HEK293 (cell line): ENCODE measurements at regions not wholly inside any gene's neighbourhood (a gene's known extent, or its start where the extent isn't known, plus 50 kb on each side); places are given as distances from the start of the nearest gene placed in this dataset.

ENCODE experiments used
- CTCF ChIA-PET: fragments of 350-600 bp; formaldehyde crosslinking; extraction: SDS; loops from one replicate; lab custom pipeline; 2021; ENCODE audit warnings: antibody characterized with exemption; lab: Yijun Ruan, JAX
- POLR2A ChIA-PET: fragments of 300-600 bp; formaldehyde crosslinking; extraction: SDS; loops from one replicate; lab custom pipeline; 2020; ENCODE audit warnings: antibody characterized with exemption, inconsistent platforms; lab: Yijun Ruan, JAX
- H3K27ac ChIP-seq: fragments of 200-500 bp; sonication (Bioruptor generic); 2 replicates; pipeline ENCODE4 v1.5.1; 2014; ENCODE audit warnings: low read depth, low read length, control low read depth, inconsistent platforms; ENCODE audit errors: extremely low read depth
- H3K36me3 ChIP-seq, 2 experiments: fragments of 200-500 bp in 1 of 2; sonication (Bioruptor generic) in 1 of 2; 1 replicate in 1 of 2; 2 replicates in 1 of 2; pipeline ENCODE4 v1.5.1; 2014 to 2017; ENCODE audit warnings: inconsistent platforms in 2 of 2, low read length in 2 of 2; ENCODE audit not compliant: control insufficient read depth in 2 of 2, insufficient read depth in 1 of 2
- H3K4me1 ChIP-seq: fragments of 200-500 bp; sonication (Bioruptor generic); 2 replicates; pipeline ENCODE4 v1.5.1; 2014; ENCODE audit warnings: mild to moderate bottlenecking, low read length, inconsistent platforms; ENCODE audit not compliant: control insufficient read depth, insufficient read depth
- H3K4me3 ChIP-seq: 2 replicates; pipeline ENCODE4 v1.5.1; 2011; ENCODE audit warnings: low read depth, mild to moderate bottlenecking, control low read depth, low read length, moderate library complexity
- H3K9me3 ChIP-seq: fragments of 200-500 bp; sonication (Bioruptor generic); 2 replicates; pipeline ENCODE4 v1.5.1; 2014; ENCODE audit warnings: low read depth, low read length, inconsistent platforms; ENCODE audit not compliant: control insufficient read depth, insufficient read depth
- BCL11A ChIP-seq: fragments of 450-650 bp; formaldehyde crosslinking; IDR thresholded peaks from 2 replicates; pipeline ENCODE4 v1.5.1; 2016; ENCODE audit warnings: low read depth, missing biosample characterization, missing genetic modification characterization
- BCL11B ChIP-seq: fragments of 450-650 bp; formaldehyde crosslinking; IDR thresholded peaks from 2 replicates; pipeline ENCODE4 v1.5.1; 2016; ENCODE audit warnings: low read depth, missing biosample characterization, missing genetic modification characterization
- GLI2 ChIP-seq: fragments of 450-650 bp; formaldehyde crosslinking; IDR thresholded peaks from 2 replicates; pipeline ENCODE4; 2017; ENCODE audit warnings: missing biosample characterization, missing genetic modification characterization, low read depth, borderline replicate concordance
- PRDM1 ChIP-seq: fragments of 450-650 bp; formaldehyde crosslinking; IDR thresholded peaks from 2 replicates; pipeline ENCODE4; 2016; ENCODE audit warnings: missing biosample characterization, missing genetic modification characterization
- REST ChIP-seq: fragments of 450-650 bp; formaldehyde crosslinking; IDR thresholded peaks from 2 replicates; pipeline ENCODE4 v1.5.1; 2016; ENCODE audit warnings: missing biosample characterization, missing genetic modification characterization
- SALL2 ChIP-seq: fragments of 450-650 bp; formaldehyde crosslinking; IDR thresholded peaks from 2 replicates; pipeline ENCODE4 v1.5.0; 2017; ENCODE audit warnings: missing biosample characterization, mild to moderate bottlenecking, missing genetic modification characterization, borderline replicate concordance
- SETDB1 ChIP-seq: IDR thresholded peaks from one replicate; pipeline ENCODE4 v1.6.1; 2017; ENCODE audit warnings: mild to moderate bottlenecking, low read length, moderate library complexity, mixed read lengths; ENCODE audit not compliant: insufficient read length
- SP2 ChIP-seq: fragments of 450-650 bp; formaldehyde crosslinking; IDR thresholded peaks from 2 replicates; pipeline ENCODE4 v1.5.1; 2016; ENCODE audit warnings: missing biosample characterization, missing genetic modification characterization
- ZBTB6 ChIP-seq: fragments of 450-650 bp; formaldehyde crosslinking; IDR thresholded peaks from 2 replicates; pipeline ENCODE4 v1.5.1; 2017; ENCODE audit warnings: missing biosample characterization, missing genetic modification characterization
- ZNF132 ChIP-seq: fragments of 450-650 bp; formaldehyde crosslinking; IDR thresholded peaks from 2 replicates; pipeline ENCODE4 v1.5.1; 2017; ENCODE audit warnings: missing biosample characterization, missing genetic modification characterization, borderline replicate concordance
- ZNF155 ChIP-seq: fragments of 450-650 bp; formaldehyde crosslinking; IDR thresholded peaks from 2 replicates; pipeline ENCODE4 v1.5.1; 2016; ENCODE audit warnings: missing biosample characterization, missing genetic modification characterization
- ZNF16 ChIP-seq: fragments of 450-650 bp; formaldehyde crosslinking; IDR thresholded peaks from 2 replicates; pipeline ENCODE4 v1.5.1; 2016; ENCODE audit warnings: low read depth, missing biosample characterization, missing genetic modification characterization
- ZNF174 ChIP-seq: fragments of 450-650 bp; formaldehyde crosslinking; IDR thresholded peaks from 2 replicates; pipeline ENCODE4 v1.5.0; 2017; ENCODE audit warnings: missing biosample characterization, mild to moderate bottlenecking, missing genetic modification characterization
- ZNF280D ChIP-seq: fragments of 450-650 bp; formaldehyde crosslinking; IDR thresholded peaks from 2 replicates; pipeline ENCODE4 v1.5.1; 2016; ENCODE audit warnings: missing biosample characterization, missing genetic modification characterization
- ZNF350 ChIP-seq: fragments of 450-650 bp; formaldehyde crosslinking; IDR thresholded peaks from 2 replicates; pipeline ENCODE4 v1.5.0; 2017; ENCODE audit warnings: missing biosample characterization, mild to moderate bottlenecking, missing genetic modification characterization
- ZNF426 ChIP-seq: fragments of 450-650 bp; formaldehyde crosslinking; IDR thresholded peaks from 2 replicates; pipeline ENCODE4 v1.5.1; 2017; ENCODE audit warnings: missing biosample characterization, missing genetic modification characterization, mild to moderate bottlenecking, inconsistent platforms, moderate library complexity
- ZNF549 ChIP-seq: fragments of 450-650 bp; IDR thresholded peaks from 2 replicates; pipeline ENCODE4 v1.5.1; 2018; ENCODE audit warnings: missing biosample characterization, missing genetic modification characterization, mild to moderate bottlenecking, inconsistent platforms, moderate library complexity
- ZNF580 ChIP-seq: fragments of 450-650 bp; formaldehyde crosslinking; IDR thresholded peaks from 2 replicates; pipeline ENCODE4 v1.5.1; 2016; ENCODE audit warnings: missing biosample characterization, missing genetic modification characterization
- ZNF629 ChIP-seq: fragments of 450-650 bp; formaldehyde crosslinking; IDR thresholded peaks from 2 replicates; pipeline ENCODE4 v1.5.1; 2017; ENCODE audit warnings: missing biosample characterization, missing genetic modification characterization
- ZNF645 ChIP-seq: fragments of 450-650 bp; formaldehyde crosslinking; IDR thresholded peaks from 2 replicates; pipeline ENCODE4; 2016; ENCODE audit warnings: missing biosample characterization, missing genetic modification characterization
- ZNF677 ChIP-seq: fragments of 450-650 bp; IDR thresholded peaks from 2 replicates; pipeline ENCODE4 v1.5.0; 2018; ENCODE audit warnings: missing biosample characterization, mild to moderate bottlenecking, missing genetic modification characterization, moderate library complexity

- TF ChIP-seq SETDB1 (no peak), SALL2 (tag by site-specific recombination) (no peak), ZNF132 (tag by site-specific recombination) (no peak), BCL11B (tag by site-specific recombination) (no peak), ZNF280D (tag by site-specific recombination) (no peak), ZNF155 (tag by site-specific recombination) (no peak), ZNF629 (tag by site-specific recombination) (no peak), ZNF677 (tag by site-specific recombination) (no peak), ZNF549 (tag by site-specific recombination) (no peak), PRDM1 (no peak), ZNF645 (tag by site-specific recombination) (no peak)
- Histone ChIP-seq H3K36me3 (no peaks in the 10 kb centered on the region), H3K4me3 (no peak overlapping the region), H3K4me1 (no peaks in the 10 kb centered on the region), H3K9me3 (no peaks in the 10 kb centered on the region), H3K27ac (no peak overlapping the region)
- ChIA-PET CTCF (interaction anchor here (0.7 to 2.9 kb wide), 8 partner anchors 18 to 243 kb away, joined by 3 to 20 read pairs (median 3); partner anchors contain the start of genes ALDH7A1 and PHAX), POLR2A (no interaction called here)
Observed at GRCh38 chr5:126357585-126358342, 65.4 kb upstream of the GRAMD2B start.

- no peak for TF ChIP-seq ZNF677 (tag by site-specific recombination)
- TF ChIP-seq ZNF174, result no peak
- CTCF ChIA-PET, result interaction anchor here (0.8 to 2.9 kb wide), 4 partner anchors 19 to 181 kb away, joined by 3 to 20 read pairs (median 6); no protein-coding TSS in a partner anchor
- no peak overlapping the region for H3K4me3 ChIP-seq
- no peak overlapping the region for H3K27ac ChIP-seq
- H3K36me3 ChIP-seq, result no peaks in the 10 kb centered on the region
- H3K4me1 ChIP-seq, result no peaks in the 10 kb centered on the region
- POLR2A ChIA-PET, result no interaction called here
- H3K9me3 ChIP-seq, result no peaks in the 10 kb centered on the region
Observed at GRCh38 chr5:126358525-126358924, 64.7 kb upstream of the GRAMD2B start.

GRCh38 chr5:126359884-126360283, 63.3 kb upstream of the GRAMD2B start:
- no peaks in the 10 kb centered on the region for H3K36me3 ChIP-seq
- H3K4me1 ChIP-seq, result no peaks in the 10 kb centered on the region
- ChIA-PET POLR2A (no interaction called here), CTCF (interaction anchor here (0.6 to 2.3 kb wide), 3 partner anchors 10 to 140 kb away, joined by 3 to 8 read pairs (median 3); no protein-coding TSS in a partner anchor)
- H3K4me3 ChIP-seq, result no peak overlapping the region
- H3K9me3 ChIP-seq, result no peaks in the 10 kb centered on the region
- no peak overlapping the region for H3K27ac ChIP-seq
- TF ChIP-seq SP2 (tag by site-specific recombination) (no peak), GLI2 (tag by site-specific recombination) (no peak), BCL11A (tag by site-specific recombination) (no peak), ZNF580 (no peak), ZNF350 (no peak), REST (no peak), ZNF426 (no peak), ZNF16 (tag by site-specific recombination) (no peak), ZBTB6 (no peak)
